NCI-H345 treated with DMSO at 0.1 percent for 48 hours (cell line): ENCODE measurements at regions not wholly inside any gene's neighbourhood (a gene's known extent, or its start where the extent isn't known, plus 50 kb on each side); places are given as distances from the start of the nearest gene placed in this dataset.
"Not testable (repeated sequence)": the region's sequence is repeated elsewhere in the genome, so short reads cannot be mapped to it uniquely, and the experiment has no call there.

Experiments used
- DNase-seq: peaks from one replicate; lab custom pipeline; 2025; ENCODE audit not compliant: unreplicated experiment; lab: John Stamatoyannopoulos, UW

DNA sequence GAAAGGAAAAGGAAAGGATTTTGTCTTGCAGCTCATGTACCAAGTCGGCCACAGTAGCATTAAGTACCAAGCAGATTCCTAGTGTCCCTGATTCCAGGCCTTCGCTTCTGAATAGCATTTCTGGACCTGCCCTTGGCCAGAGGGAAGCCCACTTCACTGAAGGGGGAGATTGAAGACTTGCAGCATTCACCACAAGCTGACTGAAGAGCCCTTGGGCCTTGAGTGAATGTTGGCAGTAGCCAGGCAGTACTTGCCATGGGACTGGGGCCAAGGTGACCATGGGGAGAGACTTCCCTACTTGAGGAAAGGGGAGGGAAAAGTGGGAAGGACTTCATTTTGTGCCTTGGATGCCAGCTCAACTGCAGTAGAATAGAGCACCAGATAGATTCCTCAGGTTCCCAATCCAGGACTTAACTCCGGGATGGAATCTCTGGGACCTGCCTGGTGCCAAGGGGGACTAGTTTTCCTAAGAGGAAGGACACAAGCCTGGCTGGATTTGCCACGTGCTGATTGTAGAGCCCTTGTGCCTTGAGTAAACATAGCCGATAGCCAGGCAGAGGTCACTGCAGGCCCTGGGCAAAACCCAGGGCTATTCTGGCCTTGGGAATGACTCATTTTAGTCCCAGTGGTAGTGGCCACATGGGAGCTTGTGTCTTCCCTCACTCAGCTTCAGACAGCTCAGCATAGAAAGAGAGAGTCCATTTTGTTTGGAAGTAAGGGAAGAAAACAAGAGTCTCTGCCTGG lies 141.7 kb upstream of the KCND2 start:
- DNase-seq = no peak

DNA sequence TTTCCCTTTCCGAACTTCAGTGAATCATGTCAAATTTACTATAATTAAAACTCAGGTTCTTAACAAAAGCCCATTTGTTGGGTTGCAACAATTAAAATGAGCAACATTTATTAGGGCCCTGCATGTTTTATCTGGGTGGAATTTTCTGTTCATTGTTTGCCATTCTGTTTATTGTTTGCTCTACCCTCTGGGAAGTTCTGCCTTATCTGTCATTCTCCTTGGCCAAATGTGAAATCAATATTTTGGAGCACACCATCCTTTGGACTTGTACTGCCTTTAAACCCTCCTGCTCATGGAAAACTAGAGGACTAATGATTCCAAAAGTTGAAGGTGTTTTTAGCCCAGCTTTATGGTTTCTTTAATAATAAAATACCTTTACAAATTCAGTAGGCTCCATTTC lies 134.5 kb upstream of the KCND2 start:
- DNase-seq = no peak

- DNase-seq = no peak
These were observed 116.5 kb upstream of the KCND2 start for GRCh38 chr7:120156476-120156875.

DNA sequence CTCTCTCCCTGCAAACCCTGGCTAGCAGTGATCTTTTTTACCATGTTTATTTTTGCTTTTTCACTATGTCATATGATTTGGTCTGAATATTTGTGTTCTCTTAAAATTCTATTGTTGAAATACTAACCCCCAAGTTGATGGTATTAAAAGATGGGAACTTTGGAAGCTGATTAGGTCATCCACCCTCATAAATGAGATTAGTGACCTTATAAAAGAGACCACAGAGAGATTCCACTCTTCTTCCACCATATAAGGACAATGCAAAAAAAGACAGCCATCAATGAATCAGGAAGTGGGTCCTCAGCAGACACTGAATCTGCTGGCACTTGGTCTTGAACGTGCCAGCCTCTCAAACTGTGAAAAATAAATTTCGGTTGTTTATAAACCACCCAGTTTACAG lies 112.8 kb upstream of the KCND2 start:
- DNase-seq = no peak

DNA sequence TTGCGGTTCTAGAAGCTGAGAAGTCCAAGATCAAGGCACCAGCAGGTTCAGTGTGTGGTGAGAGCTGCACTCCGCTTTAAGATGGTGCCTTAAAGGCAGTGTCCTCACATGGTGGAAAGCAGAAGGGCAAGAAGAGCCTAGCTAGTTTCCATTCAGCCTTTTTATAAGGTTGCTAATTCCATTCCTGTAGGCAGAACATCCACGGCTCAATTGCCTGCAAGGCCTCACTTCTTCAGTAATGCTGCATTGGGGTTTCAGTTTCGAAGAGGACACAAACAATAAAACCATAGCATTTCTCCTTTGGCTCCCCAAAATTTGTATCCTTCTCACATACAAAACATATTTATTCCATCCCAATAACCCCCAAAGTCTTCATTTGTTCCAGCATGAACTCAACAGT lies 109.5 kb upstream of the KCND2 start:
- no peak for DNase-seq

DNA sequence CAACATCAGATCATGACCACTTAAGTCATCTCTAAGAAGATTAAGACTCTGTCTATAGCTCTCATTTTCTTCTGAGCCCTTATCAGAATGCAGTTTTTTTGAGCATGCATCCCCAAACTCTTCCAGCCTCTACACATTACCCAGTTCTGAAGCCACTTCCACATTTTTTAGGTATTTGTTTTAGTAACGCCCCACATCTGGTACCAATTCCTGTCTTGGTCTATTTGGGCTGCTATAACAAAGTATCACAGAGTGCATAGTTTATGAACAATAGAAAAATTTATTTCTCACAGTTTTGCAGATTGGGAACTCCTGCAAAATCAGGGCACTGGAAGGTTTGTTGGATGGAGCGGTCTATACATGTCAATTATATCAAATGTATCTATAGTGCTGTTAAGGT lies 107.7 kb upstream of the KCND2 start:
- no peak for DNase-seq

DNA sequence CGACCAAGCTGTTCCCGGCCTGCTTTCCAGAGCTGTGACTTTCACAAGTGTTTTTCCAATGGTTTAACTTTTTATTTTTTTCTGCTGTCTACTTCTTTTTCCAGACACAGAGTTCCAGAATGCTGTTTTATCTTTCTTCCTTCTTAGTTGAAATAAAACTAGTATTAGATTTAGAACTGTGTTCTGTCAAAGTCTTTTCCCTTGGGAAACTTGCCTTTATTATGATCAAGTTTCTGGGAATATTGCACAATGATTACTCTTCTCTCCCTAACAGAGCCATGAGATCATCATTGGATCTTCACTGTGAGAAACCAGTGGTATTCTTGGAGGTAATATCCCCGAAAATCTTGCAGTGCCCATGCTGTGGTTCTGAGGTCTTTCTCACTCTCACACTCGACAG lies 104.9 kb upstream of the KCND2 start:
- no peak for DNase-seq

GRCh38 chr7:120169996-120170783 lies 102.8 kb upstream of the KCND2 start:
- no peak for DNase-seq

GRCh38 chr7:120170834-120171233 lies 102.1 kb upstream of the KCND2 start:
- DNase-seq = no peak

GRCh38 chr7:120171406-120171805 lies 101.6 kb upstream of the KCND2 start:
- DNase-seq = no peak

GRCh38 chr7:120180221-120180620 lies 92.8 kb upstream of the KCND2 start:
- DNase-seq = no peak

DNA sequence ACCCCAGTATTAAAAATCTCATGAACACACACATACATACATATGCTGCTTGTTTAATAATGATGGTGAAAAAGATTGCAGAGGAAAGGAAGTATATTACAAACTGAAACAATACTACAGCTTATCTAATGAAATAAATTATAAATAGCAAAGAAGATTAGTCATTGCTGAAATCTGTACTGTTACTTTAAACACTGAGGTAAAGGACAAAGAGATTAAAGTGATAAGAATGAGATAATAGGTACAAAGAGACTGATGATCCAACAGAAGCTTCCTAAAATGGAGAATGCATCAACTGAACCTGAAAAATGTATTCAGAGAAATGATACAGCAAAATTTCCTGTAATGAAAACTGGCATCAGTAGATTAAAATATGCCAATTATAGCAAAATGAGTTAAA lies 91.5 kb upstream of the KCND2 start:
- no peak for DNase-seq

- DNase-seq = no peak
These were observed 88.1 kb upstream of the KCND2 start for GRCh38 chr7:120184866-120185265.

GRCh38 chr7:120185940-120186682 lies 86.9 kb upstream of the KCND2 start:
- no peak for DNase-seq

GRCh38 chr7:120186688-120187087 lies 86.3 kb upstream of the KCND2 start:
- DNase-seq = no peak

DNA sequence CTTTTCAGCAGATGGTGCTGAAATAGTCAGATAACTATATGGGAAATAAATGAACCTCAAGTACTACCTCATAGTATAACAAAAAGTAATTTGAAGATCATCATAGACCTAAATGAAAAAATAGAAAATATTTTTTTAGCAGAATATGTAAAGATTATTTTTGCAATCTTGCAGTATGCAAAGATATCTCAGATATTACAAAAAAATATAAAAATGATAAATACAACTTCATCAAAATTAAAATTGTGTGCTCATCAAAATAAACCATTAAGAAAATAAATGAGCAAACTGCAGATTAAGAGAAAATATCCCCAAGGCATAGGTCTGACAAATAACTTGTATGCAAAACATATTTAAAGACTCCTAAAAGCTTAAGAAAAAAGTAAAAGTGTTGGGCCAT lies 83.4 kb upstream of the KCND2 start:
- DNase-seq = no peak

DNA sequence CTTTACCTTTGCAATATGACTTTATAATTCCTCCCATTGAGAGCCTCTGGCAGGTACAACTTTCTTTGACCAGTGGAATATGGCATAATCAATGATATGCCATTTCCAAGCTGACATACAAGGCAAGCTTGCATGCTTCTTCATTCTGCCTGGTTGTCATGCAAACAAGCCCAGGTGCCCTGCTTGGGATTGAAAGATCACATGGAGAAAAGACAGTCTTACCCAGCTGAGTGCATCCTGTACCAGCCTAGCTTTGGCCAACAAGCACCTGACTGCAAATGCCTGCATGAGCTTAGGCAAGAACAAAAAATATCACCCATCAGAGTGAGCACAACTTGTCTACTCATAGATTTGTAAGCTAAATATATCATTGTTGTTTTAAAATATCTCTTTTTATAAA lies 82.9 kb upstream of the KCND2 start:
- no peak for DNase-seq

GRCh38 chr7:120190566-120190965 lies 82.4 kb upstream of the KCND2 start:
- no peak for DNase-seq

GRCh38 chr7:120191423-120191822 lies 81.6 kb upstream of the KCND2 start:
- DNase-seq = not testable (repeated sequence)

- no peak for DNase-seq
These were observed 71.7 kb upstream of the KCND2 start for GRCh38 chr7:120201290-120201689.

DNA sequence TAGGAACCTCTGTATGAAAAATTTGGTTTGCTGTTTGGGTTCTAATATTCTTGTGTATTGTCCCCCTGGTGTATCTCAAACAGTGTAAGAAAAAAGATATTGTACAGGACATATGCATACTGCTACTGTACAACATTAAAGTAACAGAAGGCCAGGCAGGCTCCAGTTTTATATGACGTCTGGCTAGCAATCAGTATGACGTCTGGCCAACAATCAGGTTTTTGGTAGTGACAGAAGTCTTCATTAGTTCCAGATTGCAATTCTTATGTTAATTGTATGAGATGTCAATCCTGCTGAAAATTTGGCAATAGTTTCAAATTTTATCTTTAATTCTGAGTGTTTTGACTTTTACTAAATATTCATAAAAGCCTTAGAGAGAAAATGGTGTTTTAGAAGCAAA lies 67.9 kb upstream of the KCND2 start:
- no peak for DNase-seq

GRCh38 chr7:120207037-120207436 lies 65.9 kb upstream of the KCND2 start:
- DNase-seq = no peak
